ENCODE measurements at regions not wholly inside any gene's neighbourhood (a gene's known extent, or its start where the extent isn't known, plus 50 kb on each side); places are given as distances from the start of the nearest gene placed in this dataset.

- intact Hi-C loops (cut with micrococcal nuclease) (no loop called here), dilution Hi-C loops (cut with HindIII; ENCODE audit: low sequenced_read_pairs, unreplicated experiment) (no loop called here)
- BruUV-seq (replicated peaks) = no TSS peak
These were observed 232.7 kb downstream of the TUBA3C start for GRCh38 chr13:18948664-18949488.

More at GRCh38 chr13:18948664-18949488, 232.7 kb downstream of the TUBA3C start:
- Histone ChIP-seq H3K18ac (ENCODE audit: low read depth, low read length) (no peak overlapping the region), H2BK20ac (ENCODE audit: low read depth, low read length) (no peak overlapping the region), H3K79me1 (ENCODE audit: low read depth in 1 of 2, low read length in 2 of 2) (no peaks in the 10 kb centered on the region), H2AK5ac (ENCODE audit: low read depth, low read length) (no peak overlapping the region), H3K4me3 (ENCODE audit: insufficient read depth, low read depth, low read length) (no peak overlapping the region), H4K91ac (ENCODE audit: insufficient read depth, low read depth, low read length) (no peak overlapping the region), H4K5ac (ENCODE audit: low read depth, low read length) (no peak overlapping the region), H2BK5ac (ENCODE audit: low read depth, low read length, poor library complexity, severe bottlenecking) (no peak overlapping the region), H4K8ac (ENCODE audit: low read depth in 2 of 2, low read length in 2 of 2) (no peak overlapping the region), H2BK120ac (ENCODE audit: low read depth, low read length) (no peak overlapping the region), H3K27me3 (ENCODE audit: control insufficient read depth, insufficient read depth, low read length) (no peaks in the 10 kb centered on the region), H2BK15ac (ENCODE audit: low read depth, low read length) (no peak overlapping the region), H3K36me3 (ENCODE audit: control insufficient read depth, insufficient read depth, low read length) (no peaks in the 10 kb centered on the region), H3K9me3 (ENCODE audit: control insufficient read depth, insufficient read depth, low read length) (peaks cover 50% of the 10 kb centered on the region), H3K4me2 (ENCODE audit: low read depth, low read length) (no peak overlapping the region), H3K23ac (ENCODE audit: low read depth, low read length) (no peak overlapping the region), H2AFZ (replicated peaks; ENCODE audit: low read length, poor library complexity) (no peak overlapping the region), H3K9ac (ENCODE audit: low read depth, low read length) (no peak overlapping the region), H3K9me1 (ENCODE audit: insufficient read depth, low read length) (no peaks in the 10 kb centered on the region), H3K56ac (ENCODE audit: extremely low read depth, insufficient read depth, low read length) (no peak overlapping the region), H2AK9ac (replicated peaks; ENCODE audit: low read depth, low read length, poor library complexity) (no peak overlapping the region), H3K27ac (ENCODE audit: insufficient read depth, low read length) (no peak overlapping the region), H3K4ac (ENCODE audit: low read depth, low read length) (no peak overlapping the region), H3K14ac (replicated peaks; ENCODE audit: low read depth, low read length) (no peak overlapping the region), H4K20me1 (ENCODE audit: insufficient read depth, low read length) (no peaks in the 10 kb centered on the region), H3K4me1 (ENCODE audit: control insufficient read depth, insufficient read depth, low read length) (no peaks in the 10 kb centered on the region)
- POLR2A ChIA-PET (ENCODE audit: unreplicated experiment) = no interaction called here
- in situ Hi-C loops (cut with MboI; ENCODE audit: low sequenced_read_pairs) = no loop called here
- WGBS, 2 experiments (ENCODE audit: extremely low coverage in 2 of 2, insufficient read length in 1 of 2) = 71% methylated on average over 12 of the region's 19 CpGs; no CpG with 5 or more reads in 1 of the 2 experiments
- ATAC-seq (ENCODE audit: low read depth) (no peak), DNase-seq (no peak)
- TF ChIP-seq MXI1 (IDR thresholded peaks at IDR 0.05; ENCODE audit: borderline replicate concordance, low read depth, low read length) (no peak), RCOR1 (IDR thresholded peaks at IDR 0.05; ENCODE audit: insufficient replicate concordance, low read length) (no peak), ELK1 (IDR thresholded peaks at IDR 0.05; ENCODE audit: borderline replicate concordance, low read depth, low read length) (no peak), MAZ (IDR thresholded peaks at IDR 0.05; ENCODE audit: borderline replicate concordance, low read depth, low read length) (no peak), NFE2L2 (IDR thresholded peaks at IDR 0.05; ENCODE audit: low read depth, low read length) (no peak), CEBPB (IDR thresholded peaks at IDR 0.05; ENCODE audit: low read depth, low read length) (no peak), RFX5 (IDR thresholded peaks at IDR 0.05; ENCODE audit: low read depth, low read length) (no peak), FOS (IDR thresholded peaks at IDR 0.05; ENCODE audit: low read depth, low read length) (no peak), RAD21 (IDR thresholded peaks at IDR 0.05; ENCODE audit: low read length) (no peak), POLR2A (IDR thresholded peaks at IDR 0.05; ENCODE audit: low read depth, low read length) (no peak), MAFK (IDR thresholded peaks at IDR 0.05; ENCODE audit: low read depth, low read length) (no peak), SMC3 (IDR thresholded peaks at IDR 0.05; ENCODE audit: low read depth, low read length) (no peak), USF2 (IDR thresholded peaks at IDR 0.05; ENCODE audit: low read depth, low read length) (no peak), CHD1 (IDR thresholded peaks at IDR 0.05; ENCODE audit: low read depth, low read length) (no peak), BHLHE40 (IDR thresholded peaks at IDR 0.05; ENCODE audit: low read depth, low read length) (no peak), CTCF (conservative IDR thresholded peaks at IDR 0.05; ENCODE audit: low read depth, low read length) (no peak)
- CTCF ChIA-PET = no interaction called here
